B cell (primary cell): ENCODE measurements at regions not wholly inside any gene's neighbourhood (a gene's known extent, or its start where the extent isn't known, plus 50 kb on each side); places are given as distances from the start of the nearest gene placed in this dataset.

Experiments used
- ATAC-seq: fragments of 200-7000 bp; cut with Tn5 transposase; one replicate; pipeline ENCODE4 v1.10.0; 2021; ENCODE audit warnings: low read depth, mild to moderate bottlenecking, moderate number of reproducible peaks, moderate library complexity
- CTCF ChIA-PET: fragments of 350-600 bp; sonication (Branson Sonifier 250); formaldehyde crosslinking; loops from one replicate; lab custom pipeline; 2021; ENCODE audit warnings: antibody characterized with exemption, inconsistent platforms; lab: Charles Lee
- POLR2A ChIA-PET: fragments of 350-600 bp; sonication (Branson Sonifier 250); formaldehyde crosslinking; loops from one replicate; lab custom pipeline; 2021; ENCODE audit warnings: antibody characterized with exemption; lab: Charles Lee
- DNase-seq: peaks from one replicate; pipeline ENCODE4 v3.0.0; 2013
- H2AFZ ChIP-seq: 2 replicates; pipeline ENCODE4 v1.6.1; 2012; ENCODE audit warnings: mild to moderate bottlenecking, low read depth, low read length; ENCODE audit not compliant: insufficient read depth, poor library complexity, severe bottlenecking
- H3K27ac ChIP-seq, 2 donors: 1 replicate in 1 of 2; 2 replicates in 1 of 2; pipeline ENCODE4 v1.5.1; 2012 to 2013; ENCODE audit warnings: low read length in 2 of 2, mild to moderate bottlenecking in 2 of 2, moderate library complexity in 1 of 2
- H3K27me3 ChIP-seq, 4 experiments: fragments of 200-600 bp in 1 of 4; sonication (generic) in 1 of 4; replicated peaks in 1 of 4; 1 replicate in 2 of 4; 2 replicates in 2 of 4; pipeline versions ENCODE4 v1.6.1 to v1.7.0; 2013 to 2016; ENCODE audit warnings: low read length in 3 of 4, mild to moderate bottlenecking in 2 of 4, mixed read lengths in 1 of 4, moderate library complexity in 1 of 4; ENCODE audit not compliant: insufficient read depth in 4 of 4, control insufficient read depth in 3 of 4; ENCODE audit errors: control extremely low read depth in 1 of 4
- H3K36me3 ChIP-seq, 2 experiments: replicated peaks in 1 of 2; 1 replicate in 1 of 2; 2 replicates in 1 of 2; pipeline versions ENCODE4 v1.6.1 to v1.7.1; 2013; ENCODE audit warnings: low read length in 1 of 2; ENCODE audit not compliant: insufficient read depth in 2 of 2, control insufficient read depth in 1 of 2; ENCODE audit errors: control extremely low read depth in 1 of 2, extremely low read depth in 1 of 2
- H3K4me1 ChIP-seq, 2 donors: fragments of 200-600 bp in 1 of 2; sonication (generic) in 1 of 2; 1 replicate in 1 of 2; 2 replicates in 1 of 2; pipeline versions ENCODE4 v1.5.1 to v1.6.1; 2013 to 2017; ENCODE audit warnings: low read length in 2 of 2; ENCODE audit not compliant: control insufficient read depth in 2 of 2, insufficient read depth in 2 of 2
- H3K4me2 ChIP-seq: replicated peaks from 2 replicates; pipeline ENCODE3; 2012; ENCODE audit warnings: mild to moderate bottlenecking, low read depth, low read length; ENCODE audit not compliant: poor library complexity, severe bottlenecking
- H3K4me3 ChIP-seq, 5 experiments: fragments of 200-600 bp in 1 of 5; sonication (generic) in 1 of 5; 1 replicate in 3 of 5; 2 replicates in 2 of 5; pipeline versions ENCODE4 v1.5.1 to v1.7.0; 2011 to 2016; ENCODE audit warnings: low read length in 4 of 5, mild to moderate bottlenecking in 4 of 5, low read depth in 2 of 5, control low read depth in 1 of 5, moderate library complexity in 1 of 5; ENCODE audit not compliant: insufficient read depth in 1 of 5; ENCODE audit errors: control extremely low read depth in 1 of 5, extremely low read depth in 1 of 5
- H3K79me2 ChIP-seq: fragments of 200-600 bp; sonication (generic); one replicate; pipeline ENCODE4 v1.6.0; 2016; ENCODE audit warnings: low read length; ENCODE audit not compliant: control insufficient read depth, insufficient read depth
- H3K9ac ChIP-seq: fragments of 200-600 bp; sonication (generic); 2 replicates; pipeline ENCODE4 v1.6.1; 2017; ENCODE audit warnings: mild to moderate bottlenecking, low read length, moderate library complexity
- H3K9me3 ChIP-seq, 3 donors: one replicate each; pipeline versions ENCODE4 v1.6.1 to v1.7.1; 2013; ENCODE audit warnings: low read length in 2 of 3; ENCODE audit not compliant: control insufficient read depth in 2 of 3, insufficient read depth in 1 of 3; ENCODE audit errors: control extremely low read depth in 1 of 3
- H4K20me1 ChIP-seq: 2 replicates; pipeline ENCODE4 v1.6.0; 2012; ENCODE audit warnings: mild to moderate bottlenecking, low read length; ENCODE audit not compliant: insufficient read depth, control insufficient read depth, poor library complexity, severe bottlenecking
- H3K27ac Mint-ChIP-seq: one replicate; pipeline ENCODE4 v1.8.0; 2021; ENCODE audit warnings: mixed read lengths
- H3K27me3 Mint-ChIP-seq: one replicate; pipeline ENCODE4 v1.8.0; 2021; ENCODE audit warnings: mixed read lengths
- H3K4me1 Mint-ChIP-seq: one replicate; pipeline ENCODE4 v1.8.0; 2021; ENCODE audit warnings: mixed read lengths
- H3K4me3 Mint-ChIP-seq: one replicate; pipeline ENCODE4 v1.8.0; 2021; ENCODE audit warnings: mixed read lengths
- H3K9me3 Mint-ChIP-seq: one replicate; pipeline ENCODE4 v1.8.0; 2022; ENCODE audit warnings: mixed read lengths; ENCODE audit not compliant: insufficient read depth
- EZH2 ChIP-seq: IDR thresholded peaks from 2 replicates; pipeline ENCODE4 v1.6.1; 2012; ENCODE audit warnings: borderline replicate concordance, low read depth, mild to moderate bottlenecking, moderate library complexity, low read length; ENCODE audit not compliant: insufficient read depth, poor library complexity, severe bottlenecking
- WGBS: methylation state at CpG from one replicate; pipeline ENCODE4 v1.1.5; 2013; ENCODE audit warnings: missing lambda C conversion rate; ENCODE audit not compliant: insufficient coverage; 5-methylcytosine and 5-hydroxymethylcytosine counted together
- intact Hi-C: fragments of 100-400 bp; cut with micrococcal nuclease; formaldehyde crosslinking; loops from one replicate; pipeline ENCODE4 v1.10.0; 2022
- TF ChIP-seq, protein P1 (sequence below): fragments of 200-600 bp; IDR thresholded peaks from one replicate; pipeline ENCODE4 v1.8.0; 2022; ENCODE audit warnings: antibody characterized with exemption, mild to moderate bottlenecking

DNA sequence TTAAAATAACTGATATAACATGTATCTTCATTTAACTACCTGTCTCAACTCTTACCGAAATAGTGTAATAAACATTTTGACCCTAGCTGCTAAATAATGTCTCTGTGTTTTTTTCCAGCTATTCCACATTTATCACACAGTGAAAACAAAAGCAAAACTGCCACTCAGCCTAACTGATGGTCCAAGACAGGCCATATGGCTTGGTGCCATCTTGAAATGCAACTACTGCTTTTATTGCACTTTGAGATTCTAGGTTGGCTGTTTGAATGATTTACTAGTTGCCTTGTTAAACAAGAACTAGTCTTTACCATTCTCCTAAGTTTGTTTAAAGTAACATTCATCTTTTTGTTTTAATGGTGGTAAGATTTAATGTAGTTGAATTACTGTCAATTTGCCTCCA lies 739.8 kb downstream of the TFAP2A start:
- TF ChIP-seq EZH2, result no peak
- TF ChIP-seq, protein P1, sequence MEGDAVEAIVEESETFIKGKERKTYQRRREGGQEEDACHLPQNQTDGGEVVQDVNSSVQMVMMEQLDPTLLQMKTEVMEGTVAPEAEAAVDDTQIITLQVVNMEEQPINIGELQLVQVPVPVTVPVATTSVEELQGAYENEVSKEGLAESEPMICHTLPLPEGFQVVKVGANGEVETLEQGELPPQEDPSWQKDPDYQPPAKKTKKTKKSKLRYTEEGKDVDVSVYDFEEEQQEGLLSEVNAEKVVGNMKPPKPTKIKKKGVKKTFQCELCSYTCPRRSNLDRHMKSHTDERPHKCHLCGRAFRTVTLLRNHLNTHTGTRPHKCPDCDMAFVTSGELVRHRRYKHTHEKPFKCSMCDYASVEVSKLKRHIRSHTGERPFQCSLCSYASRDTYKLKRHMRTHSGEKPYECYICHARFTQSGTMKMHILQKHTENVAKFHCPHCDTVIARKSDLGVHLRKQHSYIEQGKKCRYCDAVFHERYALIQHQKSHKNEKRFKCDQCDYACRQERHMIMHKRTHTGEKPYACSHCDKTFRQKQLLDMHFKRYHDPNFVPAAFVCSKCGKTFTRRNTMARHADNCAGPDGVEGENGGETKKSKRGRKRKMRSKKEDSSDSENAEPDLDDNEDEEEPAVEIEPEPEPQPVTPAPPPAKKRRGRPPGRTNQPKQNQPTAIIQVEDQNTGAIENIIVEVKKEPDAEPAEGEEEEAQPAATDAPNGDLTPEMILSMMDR, result no peak
- H3K27ac Mint-ChIP-seq, result no peak overlapping the region
- 80% methylated on average over 1 of the region's 1 CpG for WGBS
- Histone ChIP-seq H3K79me2 (no peaks in the 10 kb centered on the region), H3K27me3 (no peaks in the 10 kb centered on the region), H3K4me2 (no peak overlapping the region), H3K4me1 (no peaks in the 10 kb centered on the region), H2AFZ (no peak overlapping the region), H4K20me1 (no peaks in the 10 kb centered on the region), H3K9ac (no peak overlapping the region), H3K9me3 (no peaks in the 10 kb centered on the region), H3K36me3 (no peaks in the 10 kb centered on the region), H3K27ac (no peak overlapping the region), H3K4me3 (no peak overlapping the region)
- H3K27me3 Mint-ChIP-seq, result no peaks in the 10 kb centered on the region
- no peak for DNase-seq
- peaks cover 7% of the 10 kb centered on the region for H3K9me3 Mint-ChIP-seq
- CTCF ChIA-PET, result no interaction called here
- no peak overlapping the region for H3K4me3 Mint-ChIP-seq
- H3K4me1 Mint-ChIP-seq, result no peaks in the 10 kb centered on the region
- POLR2A ChIA-PET, result no interaction called here
- ATAC-seq, result no peak
- intact Hi-C loops, result no loop called here

DNA sequence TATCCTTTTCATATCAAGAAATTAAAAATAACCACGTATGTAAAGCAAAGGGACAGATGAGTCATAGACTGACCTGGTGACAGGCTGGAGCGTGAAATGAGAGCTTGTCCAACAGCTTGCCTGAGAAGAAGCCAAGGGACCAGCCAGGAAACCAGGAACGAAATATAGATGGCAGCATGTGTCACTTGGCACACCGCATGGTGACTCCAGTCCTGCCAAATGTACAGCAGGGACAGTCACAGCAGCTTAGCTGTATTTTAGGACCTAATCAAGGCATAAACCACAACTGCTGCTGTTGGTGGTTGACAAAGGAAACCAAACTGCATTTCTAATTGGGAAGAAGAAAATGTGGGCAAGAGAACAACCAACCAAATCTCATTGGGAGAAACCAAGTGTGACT lies 755.0 kb downstream of the TFAP2A start:
- no peaks in the 10 kb centered on the region for H3K4me1 Mint-ChIP-seq
- WGBS, result 80% methylated on average over 4 of the region's 4 CpGs
- H3K27ac ChIP-seq, result no peak overlapping the region
- no peaks in the 10 kb centered on the region for H3K79me2 ChIP-seq
- TF ChIP-seq EZH2, result no peak
- TF ChIP-seq, protein P1, result no peak
- no peak overlapping the region for H2AFZ ChIP-seq
- CTCF ChIA-PET, result no interaction called here
- H3K9me3 Mint-ChIP-seq, result no peaks in the 10 kb centered on the region
- H3K27me3 Mint-ChIP-seq, result no peaks in the 10 kb centered on the region
- no peaks in the 10 kb centered on the region for H4K20me1 ChIP-seq
- H3K27ac Mint-ChIP-seq, result no peak overlapping the region
- no peaks in the 10 kb centered on the region for H3K9me3 ChIP-seq
- no peak for ATAC-seq
- H3K4me3 ChIP-seq, result no peak overlapping the region
- H3K4me1 ChIP-seq, result no peaks in the 10 kb centered on the region
- H3K36me3 ChIP-seq, result no peaks in the 10 kb centered on the region
- POLR2A ChIA-PET, result no interaction called here
- no peaks in the 10 kb centered on the region for H3K27me3 ChIP-seq
- intact Hi-C loops, result no loop called here
- no peak overlapping the region for H3K9ac ChIP-seq
- H3K4me2 ChIP-seq, result no peak overlapping the region
- DNase-seq, result no peak
- H3K4me3 Mint-ChIP-seq, result no peak overlapping the region
